ENCODE measurements at regions not wholly inside any gene's neighbourhood (a gene's known extent, or its start where the extent isn't known, plus 50 kb on each side); places are given as distances from the start of the nearest gene placed in this dataset.
"Not testable (repeated sequence)": the region's sequence is repeated elsewhere in the genome, so short reads cannot be mapped to it uniquely, and the experiment has no call there.

DNA sequence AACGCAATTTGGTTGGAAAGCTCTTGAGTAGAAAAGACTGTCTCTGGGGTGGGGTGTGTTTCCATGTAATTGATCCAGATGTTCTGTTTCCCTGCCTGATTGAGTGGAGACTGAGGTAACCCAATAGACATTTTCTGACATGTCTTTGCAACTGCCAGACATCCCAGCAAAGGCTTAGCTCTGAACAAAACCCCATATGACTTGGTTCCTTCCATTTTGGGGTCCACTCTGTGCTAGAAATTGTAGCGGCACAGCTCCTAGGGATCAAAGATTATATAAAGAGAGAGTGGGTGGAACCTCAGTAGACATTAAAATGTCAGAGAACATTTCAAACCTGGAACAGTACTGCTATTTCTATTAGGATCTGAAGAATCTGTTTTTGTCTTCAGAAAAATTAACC is 189.3 kb downstream of the EDN1 start:
- DNase-seq (ENCODE audit: low spot score), result peak; percentile 64

DNA sequence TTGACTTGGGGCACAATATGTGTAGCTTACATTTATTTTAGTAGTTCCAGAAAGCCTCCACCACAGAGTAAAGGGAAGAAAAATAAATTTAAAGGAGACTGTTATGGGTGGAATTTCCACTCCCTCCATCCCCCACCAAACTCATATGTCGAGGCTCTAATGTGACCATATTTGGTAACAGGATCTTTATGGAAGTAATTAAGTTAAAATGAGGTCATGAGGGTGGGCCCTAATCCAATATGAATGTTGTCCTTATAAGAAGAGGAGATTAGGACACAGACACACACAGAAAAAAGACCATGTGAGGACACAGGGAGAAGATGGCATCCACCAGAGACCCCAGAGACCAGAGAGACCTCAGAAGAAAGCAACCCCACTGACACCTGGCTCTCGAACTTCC is 189.7 kb downstream of the EDN1 start:
- DNase-seq (ENCODE audit: low spot score), result no peak

DNA sequence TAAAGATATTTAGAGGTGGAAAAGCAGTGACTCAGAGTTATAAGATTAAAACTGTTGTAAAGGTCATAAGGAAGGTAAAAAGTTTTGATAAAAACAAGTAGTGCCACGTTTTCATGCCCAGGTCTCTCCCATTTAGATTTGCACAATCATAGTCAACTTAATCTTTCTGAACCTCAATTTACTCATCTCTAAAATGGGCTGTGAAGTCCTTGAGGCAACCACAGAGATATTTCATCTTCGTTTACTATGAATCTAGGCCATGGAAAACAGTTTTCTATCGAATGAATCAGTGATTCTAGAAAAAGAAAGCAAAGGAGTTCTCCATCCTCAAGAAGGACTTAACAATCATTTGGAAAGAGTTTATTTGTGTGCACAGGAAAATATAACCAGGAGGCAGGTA is 190.2 kb downstream of the EDN1 start:
- DNase-seq (ENCODE audit: low spot score), result no peak

DNA sequence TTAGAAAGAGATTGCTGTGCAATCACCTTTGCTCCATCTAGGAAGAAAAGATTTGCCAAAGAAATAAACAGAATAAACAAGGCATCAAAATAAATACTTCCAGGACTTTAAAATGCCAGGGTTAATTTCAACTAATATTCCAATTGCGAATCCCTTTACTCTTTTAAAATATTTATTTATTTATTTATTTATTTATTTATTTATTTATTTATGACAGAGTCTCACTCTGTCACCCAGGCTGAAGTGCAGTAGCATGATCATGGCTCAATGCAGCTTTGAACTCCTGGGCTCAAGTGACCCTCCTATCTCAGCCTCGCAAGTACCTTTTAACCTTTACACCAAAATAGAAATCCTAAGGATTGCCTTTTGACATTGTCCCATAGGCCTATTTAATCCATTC is 191.1 kb downstream of the EDN1 start:
- no peak for DNase-seq (ENCODE audit: low spot score)

DNA sequence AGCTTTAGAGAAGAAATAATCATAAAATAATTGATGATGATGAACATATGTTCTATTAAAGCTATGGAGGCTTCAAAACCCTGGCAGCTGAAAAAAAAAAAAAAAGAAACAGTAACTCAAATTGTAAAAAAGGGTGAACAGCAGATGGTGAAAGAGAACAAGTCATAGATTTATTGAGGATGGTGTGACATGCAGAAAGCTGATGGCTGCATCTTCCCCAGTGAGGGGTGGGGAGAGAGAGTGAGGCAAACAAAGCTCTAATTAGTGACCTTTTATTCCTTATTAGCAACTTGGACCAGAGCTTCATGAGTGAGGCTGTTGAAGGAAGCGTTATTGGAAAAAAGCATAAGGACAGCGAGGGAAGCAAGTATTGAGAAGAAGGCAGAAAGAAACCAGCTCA is 191.7 kb downstream of the EDN1 start:
- no peak for DNase-seq (ENCODE audit: low spot score)

DNA sequence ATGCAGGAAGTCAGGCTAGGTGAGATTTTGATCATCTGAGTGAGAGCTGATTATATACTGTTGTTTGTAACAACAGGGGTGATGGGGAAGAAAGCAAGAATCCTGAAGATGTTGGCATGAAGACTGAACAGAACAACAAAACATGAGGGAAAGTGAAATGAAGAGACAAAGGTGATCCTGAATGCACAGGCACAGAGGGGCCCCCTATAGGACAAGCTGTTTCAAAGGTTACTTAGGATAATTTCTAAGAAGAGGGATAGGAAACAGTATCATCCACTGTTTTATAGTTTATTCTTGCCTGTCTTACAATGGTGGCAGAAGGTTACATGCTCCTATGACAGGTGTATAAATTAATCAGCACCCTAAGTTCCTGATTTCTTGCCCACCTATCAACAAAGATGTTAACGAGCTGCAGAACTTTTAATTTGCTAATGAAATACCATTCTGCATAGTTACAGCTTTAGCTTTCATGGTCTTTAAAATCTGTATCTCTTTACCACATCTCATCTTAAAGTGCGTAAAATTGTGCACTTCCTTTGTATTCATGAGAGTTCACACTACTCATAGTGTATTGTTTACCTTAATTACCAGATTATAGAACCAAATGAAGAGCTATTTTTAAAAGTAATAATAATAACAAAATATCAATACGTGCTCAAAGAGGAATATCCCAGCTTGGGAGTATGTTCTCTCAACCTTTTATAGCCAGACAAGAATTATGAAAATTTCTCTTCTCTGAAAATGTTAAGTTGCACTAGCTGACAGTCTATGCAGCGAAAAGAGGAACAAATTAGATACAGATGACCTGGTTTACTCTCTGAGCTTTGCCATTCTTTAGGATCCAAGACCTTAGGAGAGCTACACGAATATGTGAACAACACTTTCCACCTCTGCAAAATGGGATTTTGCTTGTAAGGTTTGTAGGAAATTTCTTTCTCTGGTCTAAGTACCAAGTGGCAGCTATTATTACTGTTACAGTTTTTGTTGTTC is 192.5 kb downstream of the EDN1 start:
- DNase-seq (ENCODE audit: low spot score), result no peak

DNA sequence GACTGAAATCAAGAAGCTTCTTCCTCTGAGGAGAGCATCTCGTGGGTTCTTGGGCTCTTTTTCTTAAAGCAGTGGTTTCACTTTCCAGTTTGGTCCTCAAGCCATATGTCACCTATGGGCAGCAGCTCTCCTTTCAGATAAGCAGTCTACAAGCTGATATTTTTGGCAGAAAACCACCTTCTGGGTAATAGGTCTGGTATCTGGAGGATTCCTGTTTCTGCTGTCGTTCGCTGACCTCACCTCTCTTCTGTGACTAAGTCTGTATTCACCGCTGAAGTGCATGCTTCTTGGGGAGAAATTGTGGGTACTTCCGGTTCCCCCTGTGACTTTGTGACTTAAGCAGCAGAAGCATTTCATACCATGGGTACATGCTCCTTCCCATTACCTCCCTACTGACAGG is 193.6 kb downstream of the EDN1 start:
- DNase-seq (ENCODE audit: low spot score), result no peak

DNA sequence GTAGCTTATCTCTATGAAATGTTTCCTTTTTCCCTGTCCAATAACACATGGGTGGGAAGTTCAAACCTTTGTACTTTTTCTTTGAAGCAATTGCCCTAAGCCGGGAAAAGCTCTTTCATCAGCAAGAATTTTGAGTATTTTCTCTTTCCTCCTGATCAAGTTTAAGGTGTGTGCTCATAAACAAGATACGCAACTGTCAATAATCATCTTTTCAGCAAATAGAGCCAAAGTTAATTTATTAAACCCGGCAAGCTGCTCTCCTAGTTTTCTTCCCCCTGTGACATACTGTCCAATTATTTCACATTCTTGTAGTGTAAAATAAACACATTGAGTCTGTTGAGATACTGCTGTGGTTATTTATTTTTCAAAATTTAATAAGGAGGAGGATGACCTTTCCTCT is 194.4 kb downstream of the EDN1 start:
- no peak for DNase-seq (ENCODE audit: low spot score)

DNA sequence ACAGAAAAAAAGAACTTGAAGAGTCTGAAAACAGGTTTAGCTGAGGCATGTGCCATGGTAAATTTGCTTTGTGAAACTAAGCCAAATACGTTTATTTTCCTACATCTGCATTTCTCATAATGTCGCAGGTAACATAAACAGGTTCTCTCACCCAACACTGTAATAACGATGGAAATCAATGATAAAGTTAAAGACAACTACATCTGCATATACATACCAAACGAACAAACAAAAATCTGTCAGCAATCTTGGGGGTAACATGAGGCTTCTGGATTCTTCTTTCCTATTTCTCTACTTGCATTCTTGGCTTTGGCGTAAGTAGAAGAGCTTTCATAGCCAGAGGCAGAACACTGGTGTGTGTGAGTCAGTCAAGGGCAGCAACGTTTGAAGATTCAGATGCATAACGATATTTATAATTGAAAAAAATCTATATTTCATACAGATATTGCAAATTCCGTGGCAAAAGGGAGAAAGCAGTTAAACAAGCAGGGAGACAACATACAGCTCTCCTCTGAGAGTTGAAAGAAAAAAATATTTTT is 195.1 kb downstream of the EDN1 start:
- no peak for DNase-seq (ENCODE audit: low spot score)

DNA sequence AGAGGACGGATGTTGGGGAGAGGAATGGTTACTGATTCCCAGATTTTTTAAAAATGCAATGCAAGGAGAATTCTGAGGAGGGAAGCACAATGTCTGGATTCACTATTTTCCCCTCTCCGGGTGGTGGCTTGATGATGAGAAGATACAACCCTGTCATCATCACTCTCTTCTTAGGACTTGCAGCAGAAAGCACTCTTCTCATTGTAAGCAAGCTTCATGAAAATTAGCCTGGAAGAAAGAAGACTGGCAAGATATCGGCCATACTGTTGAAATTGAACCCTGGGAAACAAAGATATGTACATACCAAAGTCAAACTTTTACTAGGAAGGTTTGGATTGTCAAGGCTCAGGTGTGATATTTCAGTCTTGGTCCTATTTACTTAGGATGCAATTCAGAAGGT is 195.7 kb downstream of the EDN1 start:
- DNase-seq (ENCODE audit: low spot score), result no peak

DNA sequence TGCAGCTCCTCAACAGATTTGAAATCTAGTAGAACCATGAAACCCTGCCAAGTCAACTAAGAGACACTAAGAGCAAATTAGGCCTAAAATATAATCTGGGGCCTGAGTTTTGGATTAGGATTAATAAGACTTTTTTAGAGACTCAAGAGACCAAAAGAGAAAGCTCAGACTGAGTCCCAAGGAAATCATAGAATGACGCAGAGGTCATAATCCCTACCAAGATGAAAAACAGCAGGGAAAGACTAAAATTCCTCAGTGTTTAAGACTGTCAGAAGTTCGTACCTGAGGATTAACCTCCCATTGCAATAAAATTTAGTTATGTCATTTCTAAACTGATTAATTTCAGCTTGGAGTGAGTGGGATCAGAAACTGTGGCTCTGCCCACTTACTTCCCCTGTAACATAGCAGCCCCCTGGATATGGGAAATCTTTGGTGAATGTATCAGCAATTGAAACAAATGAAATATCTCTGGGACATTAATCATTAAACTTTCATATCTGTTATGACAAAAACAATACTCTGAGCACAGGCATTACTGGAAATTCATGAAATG is 200.3 kb downstream of the EDN1 start:
- DNase-seq (ENCODE audit: low spot score), result no peak

DNA sequence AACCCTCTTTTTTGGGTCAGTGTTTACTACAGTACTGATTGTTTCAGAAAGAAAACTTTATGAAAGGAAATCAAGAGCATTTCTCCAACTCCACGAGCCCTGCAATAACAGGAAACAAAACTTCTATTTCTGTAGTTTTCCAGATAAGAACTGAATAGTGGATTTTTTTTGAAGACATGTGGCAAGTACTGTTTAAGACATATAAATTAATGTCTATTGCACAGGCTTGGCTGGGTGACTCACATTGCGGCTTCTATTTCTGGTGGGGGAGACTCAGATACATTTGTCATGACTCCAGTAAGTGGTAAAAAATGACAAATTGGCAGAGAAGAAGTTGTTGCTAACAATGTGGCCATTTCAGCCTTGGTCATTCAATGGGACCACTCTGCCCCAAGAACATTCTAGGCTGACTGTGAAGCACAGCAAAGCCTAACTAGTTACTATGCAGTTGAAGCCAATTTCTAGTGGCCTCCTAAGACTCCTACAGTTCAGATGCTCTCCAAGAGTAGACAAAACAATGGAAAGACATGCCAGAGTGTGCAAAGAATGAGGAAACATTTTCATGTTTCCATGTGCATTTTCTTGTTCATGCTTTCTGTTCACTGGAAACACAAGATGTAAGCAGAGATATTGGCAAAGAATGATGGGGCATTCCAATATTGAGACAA is 200.9 kb downstream of the EDN1 start:
- DNase-seq (ENCODE audit: low spot score), result peak; percentile 47

DNA sequence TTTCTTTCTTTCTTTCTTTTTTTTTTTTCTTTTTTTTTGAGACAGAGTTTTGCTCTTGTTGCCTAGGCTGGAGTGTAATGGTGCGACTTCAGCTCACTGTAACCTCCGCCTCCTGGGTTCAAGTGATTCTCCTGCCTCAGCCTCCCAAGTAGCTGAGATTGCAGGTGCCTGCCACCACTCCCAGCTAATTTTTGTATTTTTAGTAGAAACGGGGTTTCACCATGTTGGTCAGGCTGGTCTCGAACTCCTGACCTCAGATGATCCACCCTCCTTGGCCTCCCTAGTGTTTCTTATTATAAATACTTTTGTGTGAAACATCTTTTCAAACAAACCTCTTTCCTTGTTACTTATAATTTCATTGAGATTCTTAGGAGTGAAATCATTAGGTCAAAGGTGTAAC is 202.8 kb downstream of the EDN1 start:
- not testable (repeated sequence) for DNase-seq (ENCODE audit: low spot score)

DNA sequence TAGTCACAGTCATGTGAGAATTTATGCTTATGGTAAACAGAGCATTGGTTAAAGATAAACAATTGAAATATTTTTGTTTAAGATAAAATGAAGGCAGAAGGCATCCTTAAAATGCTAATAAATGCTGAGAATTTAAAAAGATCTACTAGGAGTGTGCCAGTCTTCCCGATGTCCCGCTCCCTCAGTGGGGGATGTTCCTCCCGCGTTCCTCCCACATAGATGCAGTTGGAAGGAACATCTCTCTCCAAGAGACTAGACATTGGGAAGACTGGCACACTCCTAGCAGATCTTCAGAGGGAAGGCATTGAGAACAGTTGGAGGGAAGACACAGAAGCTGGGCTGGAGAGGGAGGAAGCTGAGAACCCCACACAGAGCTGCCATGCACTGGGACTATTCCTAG is 203.3 kb downstream of the EDN1 start:
- no peak for DNase-seq (ENCODE audit: low spot score)

DNA sequence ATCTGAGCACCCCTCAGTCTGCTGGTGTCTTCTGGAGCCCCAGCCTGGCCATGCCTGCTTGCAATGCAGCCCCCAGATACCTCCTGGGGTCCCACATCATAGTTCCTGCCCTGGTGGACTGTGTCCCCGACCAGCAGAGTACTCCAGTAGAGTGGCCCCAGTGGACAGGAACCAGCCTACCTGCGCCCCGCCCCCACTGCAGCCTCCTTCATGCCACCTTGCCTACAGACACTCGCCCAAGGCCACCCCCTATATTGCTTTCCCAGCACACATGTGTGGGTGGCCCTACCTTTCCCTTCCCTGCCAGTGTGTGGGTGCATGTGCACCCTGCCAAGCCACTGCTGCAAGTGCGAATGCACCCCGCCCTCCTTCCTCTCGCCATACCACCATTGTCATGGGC is 204.0 kb downstream of the EDN1 start:
- DNase-seq (ENCODE audit: low spot score), result no peak

DNA sequence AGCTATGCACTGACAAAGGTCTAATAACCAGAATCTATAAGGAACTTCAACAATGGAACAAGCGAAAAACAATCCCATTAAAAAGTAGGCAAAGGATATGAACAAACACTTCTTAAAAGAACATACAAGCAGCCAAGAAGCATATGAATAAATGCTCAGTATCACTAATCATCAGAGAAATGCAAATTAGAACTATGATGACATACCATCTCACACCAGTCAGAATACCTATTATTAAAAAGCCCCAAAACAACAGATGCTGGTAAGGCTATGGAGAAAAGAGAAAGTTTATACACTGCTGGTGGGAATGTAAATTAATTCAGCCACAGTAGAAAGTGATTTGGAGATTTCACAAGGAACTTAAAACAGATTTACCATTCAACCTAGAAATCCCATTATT is 211.8 kb downstream of the EDN1 start:
- DNase-seq (ENCODE audit: low spot score), result no peak

DNA sequence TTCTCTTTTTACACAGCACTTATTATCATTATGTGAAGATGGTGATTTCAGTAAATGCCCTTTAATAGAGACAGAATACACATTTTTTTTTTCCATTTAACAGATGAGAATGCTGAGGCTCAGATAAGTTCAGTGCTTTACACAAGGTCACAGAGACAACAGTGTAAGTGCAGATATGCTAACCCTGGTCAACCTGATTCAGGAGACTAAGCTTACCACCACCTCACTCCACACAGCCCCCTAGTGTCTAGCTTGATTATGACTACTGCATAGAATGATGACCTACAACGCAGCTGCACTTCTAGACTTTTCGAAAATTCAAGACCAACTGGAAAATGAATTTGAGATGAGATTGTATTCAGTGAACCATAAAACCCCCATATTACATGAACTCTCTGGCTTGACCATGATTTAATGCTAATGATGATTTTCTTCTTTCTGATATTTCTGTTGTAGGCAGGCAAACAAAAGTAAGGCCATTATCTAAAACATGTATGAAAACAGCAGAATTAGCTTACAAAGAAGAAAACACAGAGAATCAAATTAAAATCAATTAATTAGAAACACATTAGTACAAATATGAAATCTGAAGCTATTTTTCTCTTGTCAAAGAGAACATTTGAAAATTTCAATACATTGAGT is 212.1 kb upstream of the PHACTR1 start:
- DNase-seq (ENCODE audit: low spot score), result no peak

DNA sequence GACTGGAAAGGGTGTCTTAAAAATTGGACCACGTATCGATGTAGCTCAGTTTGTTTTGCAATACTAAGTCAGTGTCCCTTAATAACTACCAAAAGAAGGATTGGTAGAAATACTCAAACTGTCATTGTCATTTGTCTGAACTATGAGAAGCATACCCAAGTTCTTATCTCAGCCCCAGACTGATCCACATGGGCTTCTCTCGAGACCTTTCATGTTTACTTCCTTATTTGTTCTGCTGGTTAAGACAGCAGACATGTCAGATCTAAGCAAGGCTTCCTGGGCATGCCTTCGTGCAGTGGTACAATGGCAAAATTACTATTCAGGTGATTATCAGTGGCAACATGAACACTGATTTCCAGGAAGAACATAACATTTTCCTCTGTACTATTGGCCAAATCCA is 211.1 kb upstream of the PHACTR1 start:
- no peak for DNase-seq (ENCODE audit: low spot score)

DNA sequence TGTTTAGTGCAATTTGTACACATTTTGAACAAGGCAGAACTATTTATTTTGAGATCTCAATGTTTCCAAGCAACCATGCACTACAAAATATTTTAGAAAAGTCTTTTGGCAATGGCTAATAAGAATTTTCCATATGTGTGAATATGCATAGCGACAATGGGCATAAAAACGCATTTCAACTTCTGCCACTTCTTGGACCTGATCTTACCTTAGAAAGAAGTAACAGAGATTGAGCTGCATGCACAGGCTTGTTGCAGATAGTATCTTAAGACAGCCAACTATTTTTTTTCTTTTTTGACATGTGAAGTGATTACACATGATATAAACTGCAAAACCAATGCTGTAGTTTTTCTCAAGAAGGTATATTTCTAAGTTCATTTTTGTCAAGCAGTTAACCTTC is 210.4 kb upstream of the PHACTR1 start:
- DNase-seq (ENCODE audit: low spot score), result no peak

DNA sequence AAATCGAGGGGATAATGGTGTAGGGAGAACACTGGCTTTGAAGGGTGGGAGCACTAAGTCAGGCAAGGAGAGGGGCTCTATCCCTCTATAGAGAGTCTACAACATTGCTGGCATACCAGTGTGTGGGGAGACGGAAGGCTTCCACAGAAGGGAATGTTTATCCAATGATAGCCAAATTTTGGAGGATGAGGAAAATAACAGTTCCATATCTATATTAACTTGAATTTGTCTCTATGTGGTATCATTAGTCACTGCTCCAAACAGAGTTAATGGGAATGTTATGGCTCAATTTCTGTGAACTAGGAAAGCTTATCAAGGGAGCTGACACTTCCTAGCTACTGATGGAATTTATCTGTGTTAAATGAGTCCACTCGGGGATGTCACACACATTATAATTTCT is 208.9 kb upstream of the PHACTR1 start:
- no peak for DNase-seq (ENCODE audit: low spot score)

DNA sequence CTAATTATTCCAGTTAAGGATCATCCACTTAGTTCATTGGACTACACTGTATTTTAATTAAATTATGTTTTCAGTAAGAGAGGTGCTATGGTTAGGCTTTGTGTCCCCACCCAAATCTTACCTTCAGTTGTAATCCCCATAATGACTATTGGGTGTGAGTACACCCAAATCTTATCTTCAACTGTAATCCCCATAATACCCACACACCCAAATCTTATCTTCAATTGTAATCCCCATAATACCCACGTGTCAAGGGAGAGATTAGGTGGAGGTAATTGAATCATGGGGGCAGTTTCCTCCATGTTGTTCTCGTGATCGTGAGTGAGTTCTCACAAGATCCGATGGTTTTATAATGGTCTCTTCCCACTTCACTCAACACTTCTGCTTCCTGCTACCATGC is 208.0 kb upstream of the PHACTR1 start:
- no peak for DNase-seq (ENCODE audit: low spot score)

DNA sequence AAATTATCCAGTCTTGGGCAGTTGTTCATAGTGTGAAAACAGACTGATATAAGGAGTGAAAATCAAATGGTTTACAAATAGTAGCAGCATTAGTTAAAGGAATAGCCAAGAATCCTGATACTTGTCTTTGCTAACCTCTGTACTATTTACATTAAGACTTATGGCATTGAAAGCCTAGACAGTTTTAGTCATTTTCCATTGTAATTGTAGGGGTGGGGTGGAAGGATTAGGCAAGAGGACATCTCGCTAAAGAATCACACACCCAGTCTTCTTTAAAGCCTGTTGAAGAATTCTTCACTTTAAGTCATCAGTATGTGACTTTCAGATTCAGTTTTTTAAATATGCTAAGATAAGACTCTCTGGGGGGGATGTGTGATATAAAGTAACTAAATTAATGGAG is 207.5 kb upstream of the PHACTR1 start:
- no peak for DNase-seq (ENCODE audit: low spot score)

All from putamen (tissue), 1 donor.